ENCODE measurements at regions not wholly inside any gene's neighbourhood (a gene's known extent, or its start where the extent isn't known, plus 50 kb on each side); places are given as distances from the start of the nearest gene placed in this dataset.

DNA sequence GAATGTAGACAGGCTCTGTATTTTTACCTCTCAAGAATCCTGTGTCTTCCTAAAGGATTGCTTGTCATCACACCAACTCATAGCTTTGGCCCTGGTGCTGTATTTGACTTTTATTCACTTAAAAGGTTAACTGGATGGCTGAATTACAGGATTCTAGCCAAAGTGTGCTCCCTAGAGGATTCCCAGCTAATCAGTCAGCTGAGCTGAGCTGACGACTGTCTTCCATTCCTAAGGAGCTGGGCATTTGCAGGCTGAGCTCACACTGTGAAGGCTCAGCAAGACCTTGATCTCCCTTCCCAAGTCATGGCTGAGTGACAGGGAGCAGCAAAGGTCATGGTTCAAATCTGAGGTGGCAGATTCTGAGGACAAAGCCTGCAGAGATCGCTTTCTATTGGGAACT is 59.0 kb upstream of the PALM2AKAP2 start:
- TF ChIP-seq, protein P1, sequence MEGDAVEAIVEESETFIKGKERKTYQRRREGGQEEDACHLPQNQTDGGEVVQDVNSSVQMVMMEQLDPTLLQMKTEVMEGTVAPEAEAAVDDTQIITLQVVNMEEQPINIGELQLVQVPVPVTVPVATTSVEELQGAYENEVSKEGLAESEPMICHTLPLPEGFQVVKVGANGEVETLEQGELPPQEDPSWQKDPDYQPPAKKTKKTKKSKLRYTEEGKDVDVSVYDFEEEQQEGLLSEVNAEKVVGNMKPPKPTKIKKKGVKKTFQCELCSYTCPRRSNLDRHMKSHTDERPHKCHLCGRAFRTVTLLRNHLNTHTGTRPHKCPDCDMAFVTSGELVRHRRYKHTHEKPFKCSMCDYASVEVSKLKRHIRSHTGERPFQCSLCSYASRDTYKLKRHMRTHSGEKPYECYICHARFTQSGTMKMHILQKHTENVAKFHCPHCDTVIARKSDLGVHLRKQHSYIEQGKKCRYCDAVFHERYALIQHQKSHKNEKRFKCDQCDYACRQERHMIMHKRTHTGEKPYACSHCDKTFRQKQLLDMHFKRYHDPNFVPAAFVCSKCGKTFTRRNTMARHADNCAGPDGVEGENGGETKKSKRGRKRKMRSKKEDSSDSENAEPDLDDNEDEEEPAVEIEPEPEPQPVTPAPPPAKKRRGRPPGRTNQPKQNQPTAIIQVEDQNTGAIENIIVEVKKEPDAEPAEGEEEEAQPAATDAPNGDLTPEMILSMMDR (IDR thresholded peaks at IDR 0.05): no peak
- no peak for TF ChIP-seq POLR2A (IDR thresholded peaks at IDR 0.05)
